SK-N-SH (cell line): ENCODE measurements at regions not wholly inside any gene's neighbourhood (a gene's known extent, or its start where the extent isn't known, plus 50 kb on each side); places are given as distances from the start of the nearest gene placed in this dataset.

Experiments
- CTCF ChIA-PET: fragments of 300-600, 350-600 bp; formaldehyde crosslinking; extraction: SDS; loops from one replicate; lab custom pipeline; 2021; lab: Yijun Ruan, JAX
- POLR2A ChIA-PET: fragments of 350-600 bp; sonication (Branson Sonifier 250); formaldehyde crosslinking; extraction: SDS; loops from one replicate; lab custom pipeline; 2020; ENCODE audit warnings: antibody characterized with exemption, inconsistent platforms; lab: Yijun Ruan, JAX
- DNase-seq: peaks from one replicate; pipeline ENCODE4 v3.0.0; 2012
- H2AFZ ChIP-seq: fragments of 200-600 bp; sonication (generic); 2 replicates; pipeline ENCODE4 v1.8.1; 2016; ENCODE audit warnings: antibody characterized with exemption, mild to moderate bottlenecking, low read depth
- H3F3A ChIP-seq: fragments of 200-600 bp; sonication (generic); replicated peaks from 2 replicates; pipeline ENCODE3; 2016; ENCODE audit warnings: antibody characterized with exemption, mild to moderate bottlenecking; ENCODE audit not compliant: insufficient read depth
- H3K27ac ChIP-seq, 2 experiments: fragments of 200-500 bp in 1 of 2; fragments of 200-600 bp in 1 of 2; sonication (Bioruptor generic) in 1 of 2; sonication (generic), shearing (Covaris generic) in 1 of 2; 2 replicates each; pipeline versions ENCODE4 v1.5.1 to v1.6.1; 2014 to 2016; ENCODE audit warnings: low read depth in 2 of 2, inconsistent platforms in 1 of 2, low read length in 1 of 2, mild to moderate bottlenecking in 1 of 2, mixed read lengths in 1 of 2
- H3K27me3 ChIP-seq: fragments of 200-600 bp; sonication (generic), shearing (Covaris generic); 2 replicates; pipeline ENCODE4 v1.6.1; 2016; ENCODE audit warnings: mixed run types; ENCODE audit not compliant: insufficient read depth
- H3K36me3 ChIP-seq, 2 experiments: fragments of 200-500 bp in 1 of 2; fragments of 200-600 bp in 1 of 2; sonication (Bioruptor generic) in 1 of 2; sonication (generic) in 1 of 2; replicated peaks in 1 of 2; 2 replicates each; pipeline versions ENCODE3 to v1.5.1; 2014 to 2016; ENCODE audit warnings: low read length in 1 of 2, mild to moderate bottlenecking in 1 of 2; ENCODE audit not compliant: insufficient read depth in 2 of 2, control insufficient read depth in 1 of 2
- H3K4me1 ChIP-seq, 2 experiments: fragments of 200-500 bp in 1 of 2; fragments of 200-600 bp in 1 of 2; sonication (Bioruptor generic) in 1 of 2; sonication (generic), shearing (Covaris generic) in 1 of 2; 2 replicates each; pipeline versions ENCODE4 v1.5.1 to v1.6.1; 2014 to 2016; ENCODE audit warnings: low read depth in 1 of 2, low read length in 1 of 2, mixed run types in 1 of 2; ENCODE audit not compliant: insufficient read depth in 2 of 2, control insufficient read depth in 1 of 2
- H3K4me2 ChIP-seq: fragments of 200-600 bp; sonication (generic), shearing (Covaris generic); 2 replicates; pipeline ENCODE4 v1.6.1; 2017; ENCODE audit warnings: mixed run types
- H3K4me3 ChIP-seq, 2 experiments: fragments of 200-500 bp in 1 of 2; fragments of 200-600 bp in 1 of 2; sonication (Bioruptor generic) in 1 of 2; sonication (generic), shearing (Covaris generic) in 1 of 2; 2 replicates each; pipeline versions ENCODE4 v1.5.1 to v1.8.1; 2014 to 2016; ENCODE audit warnings: low read depth in 2 of 2, inconsistent platforms in 1 of 2, low read length in 1 of 2, mild to moderate bottlenecking in 1 of 2, mixed read lengths in 1 of 2, moderate library complexity in 1 of 2
- H3K79me2 ChIP-seq: fragments of 200-600 bp; sonication (generic); 2 replicates; pipeline ENCODE4 v1.8.1; 2017; ENCODE audit warnings: mild to moderate bottlenecking; ENCODE audit not compliant: insufficient read depth
- H3K9ac ChIP-seq: fragments of 200-600 bp; sonication (generic); 2 replicates; pipeline ENCODE4 v1.6.1; 2017; ENCODE audit warnings: mixed run types
- H3K9me2 ChIP-seq: fragments of 200-600 bp; sonication (generic); 2 replicates; pipeline ENCODE4 v1.6.1; 2017; ENCODE audit warnings: mixed run types
- H3K9me3 ChIP-seq: fragments of 200-600 bp; sonication (generic); 2 replicates; pipeline ENCODE4 v1.6.1; 2017; ENCODE audit warnings: mixed run types, mild to moderate bottlenecking, moderate library complexity
- H4K20me1 ChIP-seq: fragments of 200-600 bp; sonication (generic); 2 replicates; pipeline ENCODE4 v1.6.1; 2017; ENCODE audit warnings: mild to moderate bottlenecking, mixed run types; ENCODE audit not compliant: insufficient read depth
- EP300 ChIP-seq, 2 experiments: IDR thresholded peaks; 2 replicates each; pipeline versions ENCODE4 v1.4.0 to v1.6.1; 2012; ENCODE audit warnings: borderline replicate concordance in 1 of 2, low read depth in 1 of 2, low read length in 1 of 2
- EZH2phosphoT487 ChIP-seq: fragments of 200-600 bp; sonication (generic); IDR thresholded peaks from 2 replicates; pipeline ENCODE4 v1.6.1; 2017; ENCODE audit warnings: low read depth, mixed run types, mild to moderate bottlenecking, antibody characterized with exemption, moderate library complexity, borderline replicate concordance
- FOSL2 ChIP-seq: IDR thresholded peaks from 2 replicates; pipeline ENCODE4 v1.4.0; 2012; ENCODE audit warnings: low read depth, mild to moderate bottlenecking, moderate library complexity, borderline replicate concordance
- FOXM1 ChIP-seq: IDR thresholded peaks from 2 replicates; pipeline ENCODE4 v1.4.0; 2012; ENCODE audit warnings: low read depth, mild to moderate bottlenecking
- GATA2 ChIP-seq: sonication (generic); formaldehyde crosslinking; IDR thresholded peaks from 2 replicates; pipeline ENCODE4 v1.5.0; 2020; ENCODE audit warnings: mild to moderate bottlenecking, missing genetic modification reagents
- MAX ChIP-seq: IDR thresholded peaks from 2 replicates; pipeline ENCODE4 v1.4.0; 2012; ENCODE audit warnings: low read depth
- MXI1 ChIP-seq: IDR thresholded peaks from 2 replicates; pipeline ENCODE4 v1.6.1; 2012; ENCODE audit warnings: mild to moderate bottlenecking, low read depth, low read length, improper control_type of control experiment
- NRF1 ChIP-seq: IDR thresholded peaks from 2 replicates; pipeline ENCODE4 v1.6.1; 2012; ENCODE audit warnings: low read depth, mild to moderate bottlenecking, low read length
- POLR2AphosphoS5 ChIP-seq: IDR thresholded peaks from 2 replicates; pipeline ENCODE4 v1.6.1; 2012; ENCODE audit warnings: low read depth, low read length
- RFX5 ChIP-seq: IDR thresholded peaks from 2 replicates; pipeline ENCODE4 v1.6.1; 2012; ENCODE audit warnings: mild to moderate bottlenecking, improper control_type of control experiment, low read length
- RXRA ChIP-seq: IDR thresholded peaks from 2 replicates; pipeline ENCODE4 v1.4.0; 2012; ENCODE audit warnings: low read depth, mild to moderate bottlenecking, borderline replicate concordance
- SIN3A ChIP-seq: IDR thresholded peaks from 2 replicates; pipeline ENCODE4 v1.6.1; 2012; ENCODE audit warnings: low read depth, mild to moderate bottlenecking, low read length, moderate library complexity, borderline replicate concordance
- TAF1 ChIP-seq: IDR thresholded peaks from 2 replicates; pipeline ENCODE4 v1.6.1; 2012; ENCODE audit warnings: low read depth, mild to moderate bottlenecking, low read length, moderate library complexity, borderline replicate concordance
- TEAD4 ChIP-seq: IDR thresholded peaks from 2 replicates; pipeline ENCODE4 v1.4.0; 2012; ENCODE audit warnings: mild to moderate bottlenecking, borderline replicate concordance; ENCODE audit not compliant: insufficient read depth
- WGBS: methylation state at CpG from one replicate; pipeline ENCODE4 v1.1.6; 2017; ENCODE audit warnings: low lambda C conversion rate; 5-methylcytosine and 5-hydroxymethylcytosine counted together

GRCh38 chr6:147873816-147874215, 365.3 kb downstream of the SAMD5 start:
- Histone ChIP-seq H3F3A (no peaks in the 10 kb centered on the region), H3K27me3 (no peaks in the 10 kb centered on the region), H3K9me2 (no peaks in the 10 kb centered on the region), H2AFZ (no peak overlapping the region), H3K4me3 (no peak overlapping the region), H3K9me3 (no peaks in the 10 kb centered on the region), H3K4me1 (peaks cover 0 to 4% of the 10 kb centered on the region in 2 experiments; a peak in 1 of 4 replicates), H3K36me3 (no peaks in the 10 kb centered on the region), H3K79me2 (no peaks in the 10 kb centered on the region), H3K4me2 (no peak overlapping the region), H3K27ac (no peak overlapping the region), H3K9ac (no peak overlapping the region), H4K20me1 (no peaks in the 10 kb centered on the region)
- no peak for DNase-seq
- POLR2A ChIA-PET, result no interaction called here
- TF ChIP-seq EZH2phosphoT487 (no peak), RFX5 (no peak), TAF1 (no peak), GATA2 (no peak), RXRA (no peak), EP300 (IDR thresholded peaks at IDR 0.05; ENCODE audit: borderline replicate concordance in 1 of 2, low read depth in 1 of 2, low read length in 1 of 2) (no peak)
- CTCF ChIA-PET, result no interaction called here

- Histone ChIP-seq H3K27me3 (no peaks in the 10 kb centered on the region; the same call in 1 of the 2 replicates), H4K20me1 (no peaks in the 10 kb centered on the region), H3K27ac (no peak overlapping the region), H3K4me3 (no peak overlapping the region), H3K4me2 (no peak overlapping the region), H3K36me3 (no peaks in the 10 kb centered on the region), H3K9me2 (no peaks in the 10 kb centered on the region), H3K9ac (no peak overlapping the region), H3F3A (no peaks in the 10 kb centered on the region), H3K79me2 (no peaks in the 10 kb centered on the region), H2AFZ (no peak overlapping the region), H3K4me1 (peaks cover 0 to under 1% of the 10 kb centered on the region in 2 experiments; a peak in 1 of 4 replicates), H3K9me3 (no peaks in the 10 kb centered on the region)
- CTCF ChIA-PET, result no interaction called here
- TF ChIP-seq POLR2AphosphoS5 (no peak), TEAD4 (no peak), MAX (no peak), FOSL2 (no peak), MXI1 (no peak), NRF1 (no peak), GATA2 (no peak), FOXM1 (no peak), SIN3A (no peak)
- DNase-seq, result no peak
- POLR2A ChIA-PET, result no interaction called here
- 5% methylated on average over 6 of the region's 6 CpGs for WGBS
These were observed 365.8 kb downstream of the SAMD5 start for GRCh38 chr6:147874322-147874721.
